Posterior vena cava (tissue), 2 donors: ENCODE measurements at regions not wholly inside any gene's neighbourhood (a gene's known extent, or its start where the extent isn't known, plus 50 kb on each side); places are given as distances from the start of the nearest gene placed in this dataset.
A peak's percentile ranks its signal among the peaks of the same experiment; 100 is the strongest.
"Not testable (repeated sequence)": the region's sequence is repeated elsewhere in the genome, so short reads cannot be mapped to it uniquely, and the experiment has no call there.

Source experiments
- DNase-seq: peaks from one replicate; pipeline ENCODE4 v3.0.0-alpha.2; 2020; ENCODE audit warnings: low spot score
- intact Hi-C, 2 donors: fragments of 100-400 bp; cut with DNase I; formaldehyde crosslinking; loops; one replicate each; pipeline versions ENCODE4 v1.14.1 to v1.14.2; 2022 to 2023
- donor health status: DM: yes; HTN: yes; CAD: no.
- donor health status: DM: yes; HTN: yes; CAD: no.

DNA sequence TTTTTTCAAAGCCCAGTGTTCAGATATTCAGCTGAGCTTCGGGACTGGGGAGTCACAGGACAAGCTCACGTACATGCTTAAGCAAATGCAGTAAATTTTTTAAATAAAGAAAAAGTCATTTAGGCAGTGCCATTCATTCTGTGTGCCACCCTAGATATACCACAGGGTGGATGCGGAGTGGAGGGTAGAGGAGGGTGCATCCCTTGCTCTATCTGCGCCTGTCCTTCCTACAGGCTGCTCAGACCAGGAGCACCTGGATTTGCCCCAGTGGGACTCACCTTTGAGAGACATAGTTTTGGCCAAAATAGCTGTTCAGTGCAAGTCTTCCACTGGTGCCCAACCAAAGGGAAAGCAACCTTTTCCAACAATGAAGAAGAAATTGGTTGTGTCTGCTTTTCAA, 202.4 kb downstream of the ANKRD36 start:
- peak; percentile 5 for DNase-seq
- intact Hi-C loops: not testable (repeated sequence)

DNA sequence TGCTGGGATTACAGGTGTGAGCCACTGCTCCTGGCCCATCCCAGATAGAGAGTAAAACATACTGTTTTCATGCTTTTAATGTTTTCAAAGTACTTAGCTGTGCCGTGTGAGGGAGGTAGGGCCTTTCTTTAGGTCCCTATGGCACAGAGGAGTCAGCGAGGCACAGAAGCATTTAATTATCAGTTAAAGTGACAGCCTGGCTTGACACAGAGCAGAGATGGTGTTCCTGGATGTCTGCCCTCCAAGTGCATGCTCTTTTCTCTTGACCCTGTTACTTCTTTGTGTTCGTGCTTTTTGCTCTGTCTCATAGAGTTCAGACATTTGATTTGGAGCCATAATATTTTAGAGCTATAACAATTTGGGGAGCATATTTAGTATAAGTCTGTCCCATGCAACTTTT, 199.5 kb downstream of the ANKRD36 start:
- DNase-seq, intact Hi-C loops: not testable (repeated sequence)

DNA sequence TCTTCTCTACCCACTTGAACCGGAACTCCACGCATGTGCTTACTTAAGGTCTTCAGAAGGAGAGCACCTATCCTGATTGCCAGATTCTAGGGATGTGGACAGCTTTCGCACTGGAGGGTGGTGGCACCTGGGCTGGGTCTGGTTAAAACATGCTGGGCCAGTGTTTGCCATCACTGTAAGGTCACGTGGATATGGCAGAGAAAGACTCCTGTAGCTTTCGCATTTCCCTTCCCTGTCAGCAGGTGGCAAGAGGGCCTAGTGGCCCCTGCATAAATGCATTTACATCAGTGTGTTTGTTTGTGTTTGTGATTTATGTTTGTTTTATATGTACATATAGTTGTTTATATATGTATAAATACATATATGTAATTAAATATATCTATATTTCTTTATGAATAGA, 192.5 kb downstream of the ANKRD36 start:
- DNase-seq, intact Hi-C loops: not testable (repeated sequence)

DNA sequence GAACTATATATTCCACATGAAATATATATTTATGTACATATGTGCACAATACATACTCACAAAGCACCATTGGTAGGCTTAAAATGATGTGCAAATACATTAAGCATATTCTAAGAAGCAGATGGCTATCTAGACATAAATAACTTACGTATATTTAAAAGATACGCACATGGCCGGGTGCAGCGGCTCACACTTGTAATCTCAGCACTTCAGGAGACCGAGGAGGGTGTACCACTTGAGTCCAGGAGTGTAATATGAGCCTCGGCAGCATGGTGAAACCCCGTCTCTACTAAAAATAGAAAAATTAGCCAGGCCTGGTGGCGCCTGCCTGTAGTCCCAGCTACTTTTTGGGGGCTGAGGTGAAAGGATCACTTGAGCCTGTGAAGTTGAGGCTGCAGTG, 189.9 kb downstream of the ANKRD36 start:
- DNase-seq, intact Hi-C loops: not testable (repeated sequence)

DNA sequence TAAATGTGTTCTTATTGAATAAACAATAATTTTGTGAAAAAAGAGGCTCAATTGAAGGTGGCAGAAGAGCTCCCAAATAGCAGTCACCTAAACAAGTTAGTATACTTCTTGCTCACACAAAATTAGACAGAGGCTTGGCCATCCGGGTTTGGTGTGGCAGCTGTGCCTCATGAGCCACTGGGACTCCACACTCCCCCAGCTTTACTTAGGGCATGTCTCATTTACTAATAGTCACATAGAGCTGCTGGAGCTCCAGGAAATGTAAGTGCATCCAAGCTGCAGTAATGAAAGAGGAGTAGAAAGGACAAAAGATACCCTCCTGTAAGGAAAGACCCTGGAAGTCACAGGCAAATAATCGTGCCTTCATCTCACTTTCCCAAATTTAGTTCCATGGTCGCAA, 188.8 kb downstream of the ANKRD36 start:
- intact Hi-C loops, DNase-seq: not testable (repeated sequence)
